PC-9 (cell line): ENCODE measurements at regions not wholly inside any gene's neighbourhood (a gene's known extent, or its start where the extent isn't known, plus 50 kb on each side); places are given as distances from the start of the nearest gene placed in this dataset.

ENCODE experiments used
- CTCF ChIP-seq: fragments of 200-600 bp; sonication (generic); conservative IDR thresholded peaks from 2 replicates; pipeline ENCODE4 v1.6.1; 2017; ENCODE audit warnings: mixed run types, antibody characterized with exemption, mild to moderate bottlenecking, moderate library complexity
- EZH2 ChIP-seq: fragments of 200-600 bp; sonication (generic); IDR thresholded peaks from 2 replicates; pipeline ENCODE4 v1.8.0; 2017; ENCODE audit warnings: antibody characterized with exemption, low read depth

GRCh38 chr17:17422217-17422610 is 54.6 kb upstream of the MED9 start:
- no peak for TF ChIP-seq CTCF
- no peak for TF ChIP-seq EZH2
